Islet precursor cell (in vitro differentiated cells): ENCODE measurements at regions not wholly inside any gene's neighbourhood (a gene's known extent, or its start where the extent isn't known, plus 50 kb on each side); places are given as distances from the start of the nearest gene placed in this dataset.
"Not testable (repeated sequence)": the region's sequence is repeated elsewhere in the genome, so short reads cannot be mapped to it uniquely, and the experiment has no call there.

Experiments
- DNase-seq: peaks from one replicate; pipeline ENCODE4 v3.0.0-alpha.2; 2018

DNA sequence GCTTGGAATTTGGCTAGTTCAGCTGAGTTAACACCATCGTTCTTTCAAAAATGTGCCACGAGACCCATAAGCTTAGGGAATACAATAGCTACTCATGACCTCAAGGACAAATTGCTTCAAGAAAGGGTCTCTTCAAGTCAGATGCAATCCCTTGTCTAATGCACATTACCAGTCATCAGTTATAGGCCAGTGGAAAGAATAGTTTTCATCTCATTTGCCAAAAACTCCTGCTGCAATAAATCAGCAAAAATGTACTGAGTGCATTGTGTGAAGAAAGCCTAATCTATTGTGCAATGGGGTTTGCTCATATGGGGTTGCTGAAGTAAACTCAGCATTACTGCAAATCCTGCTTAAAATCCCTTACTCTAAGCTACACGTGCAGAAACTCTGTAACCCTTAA is 208.3 kb upstream of the NBEA start:
- no peak for DNase-seq

DNA sequence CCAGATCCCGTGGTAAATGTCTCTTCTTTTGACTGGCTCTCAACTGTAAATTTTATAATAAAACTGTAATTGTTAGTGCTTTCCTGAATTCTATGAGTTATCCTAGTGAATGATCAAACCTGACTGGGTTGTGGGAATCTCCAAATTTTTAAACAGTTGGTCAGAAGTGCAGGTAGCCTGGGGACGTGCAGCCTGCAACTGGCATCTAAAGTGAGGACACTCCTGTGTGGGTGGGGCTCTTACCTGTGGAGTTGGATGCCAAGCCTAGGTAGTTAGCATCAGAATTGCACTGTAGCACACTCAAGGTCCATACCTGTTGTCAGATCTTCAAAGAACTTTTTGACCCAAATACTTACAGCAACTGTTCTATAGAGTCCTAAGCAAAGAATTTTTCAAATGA is 207.1 kb upstream of the NBEA start:
- no peak for DNase-seq

DNA sequence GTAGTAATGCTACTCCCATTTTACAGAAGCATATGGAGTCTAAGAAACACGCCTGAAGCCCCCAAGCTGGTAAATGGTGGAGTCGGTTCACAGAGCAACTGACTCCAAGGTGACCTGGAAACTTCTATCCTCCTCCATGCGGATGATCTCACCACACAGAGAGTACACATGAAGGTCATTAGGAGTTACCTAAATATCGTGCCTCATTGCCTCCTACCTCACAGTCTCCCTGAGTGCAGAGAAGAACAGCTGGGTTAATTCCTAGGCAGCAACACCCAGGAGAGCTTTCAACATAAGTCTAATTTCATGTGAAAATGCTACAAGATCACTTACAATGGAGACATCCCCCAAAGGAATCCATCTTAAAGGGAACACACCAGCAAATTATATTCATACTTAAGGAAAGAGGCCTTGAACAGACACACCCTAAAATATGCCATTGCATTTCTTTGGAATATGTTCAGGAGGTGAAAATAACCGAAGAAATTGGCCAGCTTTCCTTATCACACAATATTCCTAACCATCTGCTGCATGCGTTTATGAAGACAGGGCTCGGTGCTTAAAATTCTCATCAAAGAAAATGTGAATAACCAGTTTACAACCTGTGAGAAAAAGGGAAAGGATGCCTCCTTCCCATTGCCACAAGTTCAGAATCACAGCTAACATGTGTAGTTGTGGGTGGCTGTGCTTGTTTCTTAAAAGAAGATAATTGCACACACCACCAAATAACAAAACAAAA is 203.6 kb upstream of the NBEA start:
- DNase-seq, result no peak

DNA sequence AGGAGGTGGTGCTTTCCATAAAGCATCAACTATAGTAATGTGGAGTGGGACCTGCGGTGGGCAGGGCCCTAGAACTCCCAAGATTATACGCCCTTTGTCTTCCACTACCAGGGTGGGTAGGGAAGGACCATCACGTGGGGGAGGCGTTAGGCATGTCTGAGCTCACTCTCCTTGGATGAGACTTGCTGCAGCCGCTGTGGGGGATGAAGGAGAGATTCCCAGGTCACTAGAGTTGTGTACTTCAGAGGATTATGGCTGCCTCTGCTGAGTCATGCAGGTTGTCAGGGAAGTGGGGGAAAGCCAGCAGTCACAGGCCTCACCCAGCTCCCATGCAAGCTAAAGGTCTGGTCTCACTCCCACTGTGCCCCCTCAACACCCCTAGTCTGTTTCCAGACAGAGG is 195.0 kb upstream of the NBEA start:
- DNase-seq, result not testable (repeated sequence)

DNA sequence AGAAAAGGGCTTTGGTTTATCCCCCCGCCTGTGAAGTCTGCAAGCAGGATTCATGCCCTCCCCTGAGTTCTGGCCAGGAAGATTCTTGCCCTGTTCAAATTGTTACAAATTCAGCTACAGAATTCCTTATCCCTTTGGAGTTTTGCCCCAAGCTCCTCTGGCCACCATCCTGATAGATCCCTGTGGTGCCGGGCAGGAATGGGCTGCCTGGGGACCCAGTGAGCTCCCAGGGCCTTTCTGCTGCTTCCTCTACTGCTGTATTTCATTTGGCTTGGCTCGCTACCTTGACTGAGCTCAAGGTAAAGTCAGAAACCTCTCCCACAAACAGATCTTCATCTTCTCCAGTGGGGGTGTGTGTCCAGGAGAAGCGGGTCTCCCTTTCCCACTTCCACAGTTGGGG is 194.6 kb upstream of the NBEA start:
- DNase-seq, result no peak

DNA sequence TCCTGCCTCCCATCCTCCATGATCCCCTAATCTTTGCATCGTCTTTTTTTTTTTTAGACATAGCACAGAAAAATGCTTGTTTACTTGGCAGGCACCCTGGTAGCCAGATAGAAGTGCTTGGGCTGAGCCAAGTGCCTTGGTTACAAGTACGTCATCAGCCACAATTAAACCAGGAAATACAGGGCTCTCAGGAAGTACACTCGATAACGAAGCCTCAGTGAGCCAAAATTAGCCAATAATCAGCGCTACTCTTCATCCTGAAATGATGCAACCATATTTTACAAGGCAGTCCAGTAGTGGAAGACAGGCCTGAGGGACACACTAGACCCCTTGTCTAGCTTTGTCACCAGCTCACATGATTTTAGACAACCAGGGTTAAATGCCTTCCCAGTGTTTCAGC is 194.0 kb upstream of the NBEA start:
- no peak for DNase-seq

DNA sequence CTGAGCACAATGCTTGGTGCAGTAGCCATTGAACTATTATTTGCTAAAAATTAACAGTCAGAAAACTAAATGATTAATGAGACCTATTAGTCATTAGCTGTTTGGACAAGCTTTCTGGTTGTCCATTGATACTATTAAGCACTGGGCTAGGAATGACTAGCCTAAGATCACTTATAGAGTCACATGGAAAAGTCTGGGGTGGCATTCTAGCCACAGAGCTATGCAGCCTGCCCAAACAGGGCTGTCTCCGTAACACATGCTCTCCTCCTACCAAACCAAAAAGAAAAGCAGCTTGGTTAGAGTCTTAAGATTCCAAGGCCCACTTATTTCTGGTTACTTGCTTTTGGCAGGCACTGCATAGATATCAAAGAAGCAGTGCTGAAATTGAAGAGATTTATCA is 193.5 kb upstream of the NBEA start:
- DNase-seq, result no peak

DNA sequence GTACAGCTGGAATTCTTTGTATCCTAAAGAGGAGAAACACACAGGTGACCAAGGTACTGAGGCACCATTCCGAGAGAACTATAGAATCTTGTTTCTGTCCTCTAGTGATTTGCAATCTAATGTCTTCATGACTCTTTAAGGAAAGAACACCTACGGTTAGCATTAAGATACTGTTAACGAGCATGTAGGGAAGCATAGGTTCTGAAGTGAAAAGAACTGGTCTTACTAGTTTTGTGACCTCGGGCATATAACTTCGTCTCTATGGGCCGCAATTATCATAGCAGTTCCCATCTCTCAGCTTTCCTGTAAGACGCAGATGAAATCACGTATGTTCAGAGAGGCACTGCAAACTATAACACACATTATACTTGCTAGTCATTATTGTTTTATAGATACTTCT is 193.0 kb upstream of the NBEA start:
- DNase-seq, result no peak

DNA sequence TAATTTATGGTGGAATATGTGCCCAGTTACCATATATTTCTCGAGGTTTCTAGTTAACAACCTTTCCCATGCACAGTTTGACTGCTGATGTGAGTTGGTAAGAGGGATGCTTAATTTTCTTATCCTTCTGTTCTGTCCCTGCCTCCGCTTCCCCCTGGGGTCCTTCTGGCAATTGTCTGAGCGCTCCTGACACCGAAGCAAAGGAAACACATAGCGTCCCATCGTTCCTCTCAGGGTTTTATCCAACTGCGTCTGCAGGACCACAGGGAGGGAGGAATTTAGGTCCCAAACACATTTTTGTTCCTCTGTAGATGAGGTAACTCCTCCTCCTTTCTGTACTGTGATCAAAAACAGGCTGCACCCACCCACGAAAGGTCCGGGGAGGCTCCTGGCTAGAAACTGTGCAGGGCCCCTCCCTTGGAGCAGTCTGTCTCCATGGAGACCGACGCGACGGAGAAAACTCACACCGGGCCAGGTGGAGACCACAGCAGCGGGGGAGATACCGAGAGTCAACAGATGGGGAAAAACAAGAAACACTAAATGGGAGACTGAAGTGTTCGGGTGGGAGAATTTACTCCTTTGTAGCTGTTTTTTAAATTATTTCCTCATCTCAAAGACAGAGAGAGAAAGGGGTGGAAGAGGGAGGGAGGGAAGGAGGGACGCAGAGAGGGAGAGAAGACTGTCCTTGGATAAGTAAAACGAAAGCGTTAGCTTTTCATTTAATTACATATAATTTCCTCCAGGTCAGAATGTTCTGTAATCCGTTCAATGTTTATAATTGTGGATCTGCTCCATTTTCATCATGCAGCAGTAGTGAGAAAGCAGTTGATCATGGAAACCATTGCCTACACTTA is 191.8 kb upstream of the NBEA start:
- DNase-seq, result peak; percentile 81

DNA sequence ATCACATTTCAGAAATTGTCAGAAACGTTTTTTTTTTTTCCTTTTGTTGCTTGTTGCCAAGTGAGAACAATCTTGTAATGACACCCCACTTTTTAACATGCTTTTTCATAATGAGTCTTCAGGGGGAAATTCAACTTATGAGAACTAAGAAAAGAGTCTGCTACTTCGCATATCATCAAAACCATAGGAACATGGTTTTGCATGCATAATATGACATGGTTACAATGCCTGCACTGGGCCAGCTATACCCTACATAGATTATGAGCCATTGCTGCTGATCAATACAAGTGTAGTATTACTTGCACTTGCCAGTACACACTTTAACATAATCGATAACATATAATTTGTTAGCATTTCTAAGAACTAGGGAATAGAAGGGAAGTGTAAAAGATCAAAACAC is 191.0 kb upstream of the NBEA start:
- no peak for DNase-seq

DNA sequence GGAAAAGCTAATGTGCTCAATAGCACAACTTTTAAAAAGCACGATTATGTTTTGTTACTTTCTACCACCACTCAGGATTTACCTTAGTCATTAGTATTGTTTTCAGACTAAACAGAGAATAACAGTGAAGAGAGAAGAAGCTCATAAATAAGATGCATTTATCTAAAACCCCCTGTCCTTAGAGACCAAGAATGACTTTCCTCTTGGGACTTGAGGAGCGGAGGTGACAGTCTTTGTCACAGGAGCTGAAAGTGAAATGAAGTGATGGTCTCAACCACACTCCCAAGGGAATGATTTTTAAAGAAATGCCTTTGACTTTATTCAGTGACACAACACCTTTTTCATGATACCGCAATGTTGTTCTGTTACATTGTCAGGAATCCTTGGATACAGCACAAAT is 190.6 kb upstream of the NBEA start:
- DNase-seq, result no peak

DNA sequence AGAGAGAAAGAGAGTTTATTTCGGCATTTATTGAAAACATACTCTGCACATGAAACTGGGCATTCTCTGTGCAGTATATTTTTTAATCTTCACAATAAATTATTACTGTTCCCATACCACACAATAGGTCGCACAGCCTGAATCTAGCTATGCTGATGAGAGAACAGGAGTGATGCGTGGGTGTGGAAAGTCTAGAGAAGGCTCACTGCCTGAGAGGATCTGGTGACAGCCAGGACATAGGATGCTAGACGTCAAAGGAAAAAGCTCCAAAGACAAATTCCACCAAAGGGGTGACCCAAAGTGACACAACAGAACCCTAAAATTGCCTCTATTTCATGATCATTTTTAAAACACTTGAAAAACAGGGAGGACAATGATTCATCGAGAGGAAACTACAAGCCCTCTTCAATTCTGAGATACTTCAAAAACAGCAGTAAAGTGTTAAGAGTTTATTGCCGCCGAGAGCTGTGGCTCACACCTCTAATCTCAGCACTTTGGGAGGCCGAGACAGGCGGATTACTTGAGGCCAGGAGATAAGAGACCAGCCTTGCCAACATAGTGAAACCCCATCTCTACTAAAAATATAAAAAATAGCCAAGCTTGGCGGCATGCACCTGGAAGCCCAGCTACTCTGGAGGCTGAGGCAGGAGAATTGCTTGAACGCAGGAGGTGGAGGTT is 189.6 kb upstream of the NBEA start:
- DNase-seq, result no peak

DNA sequence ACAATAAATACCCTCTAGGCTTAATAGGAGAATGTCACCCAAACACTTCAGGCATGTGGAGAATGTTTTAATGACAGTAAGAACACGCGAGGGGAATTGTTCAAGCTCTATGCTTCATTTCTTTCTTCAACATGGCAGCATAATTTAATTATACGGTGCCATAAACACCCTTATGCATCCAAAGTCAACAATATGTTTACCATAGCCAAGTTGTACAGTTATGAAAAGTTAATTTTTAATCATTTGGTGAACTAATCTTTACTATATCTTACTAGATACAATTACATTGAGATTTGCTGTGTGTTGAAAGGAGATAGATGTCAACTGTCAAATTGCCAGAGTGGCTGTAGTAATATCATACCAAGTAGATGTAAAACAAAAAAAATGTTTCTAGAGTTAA is 185.9 kb upstream of the NBEA start:
- DNase-seq, result no peak

DNA sequence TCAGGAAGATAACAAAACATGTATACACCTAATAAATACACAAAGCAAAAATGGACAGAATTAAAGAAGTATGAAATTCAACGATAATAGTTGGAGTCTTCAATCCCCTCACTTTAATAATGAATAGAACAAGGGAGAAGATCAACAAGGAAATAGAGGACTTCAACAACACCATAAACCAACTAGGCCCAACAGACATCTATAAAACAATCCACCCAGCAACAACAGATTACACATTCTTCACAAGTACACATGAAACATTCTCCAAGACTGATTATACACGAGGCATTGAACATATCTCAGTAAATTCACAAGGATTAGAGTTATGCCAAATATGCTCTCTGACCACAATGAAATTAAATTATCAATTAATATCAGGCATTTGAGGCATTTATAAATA is 185.5 kb upstream of the NBEA start:
- DNase-seq, result no peak

DNA sequence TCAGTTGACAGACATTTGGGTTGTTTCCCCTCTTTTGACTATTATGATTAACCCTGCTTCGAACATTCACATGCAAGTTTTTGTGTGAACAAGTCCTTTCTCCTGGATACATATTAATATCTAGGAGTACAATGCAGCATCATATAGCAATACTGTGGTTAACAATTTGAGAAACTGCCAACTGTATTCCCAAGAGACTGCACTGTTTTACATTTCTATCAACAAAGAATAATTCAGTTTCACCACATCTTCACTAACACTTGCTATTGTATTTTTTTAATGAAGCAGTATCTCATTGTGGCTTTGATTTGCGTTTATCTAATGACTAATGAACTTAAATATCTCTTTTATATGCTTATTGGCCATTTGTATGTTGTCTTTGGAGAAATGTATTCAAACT is 184.6 kb upstream of the NBEA start:
- DNase-seq, result no peak

DNA sequence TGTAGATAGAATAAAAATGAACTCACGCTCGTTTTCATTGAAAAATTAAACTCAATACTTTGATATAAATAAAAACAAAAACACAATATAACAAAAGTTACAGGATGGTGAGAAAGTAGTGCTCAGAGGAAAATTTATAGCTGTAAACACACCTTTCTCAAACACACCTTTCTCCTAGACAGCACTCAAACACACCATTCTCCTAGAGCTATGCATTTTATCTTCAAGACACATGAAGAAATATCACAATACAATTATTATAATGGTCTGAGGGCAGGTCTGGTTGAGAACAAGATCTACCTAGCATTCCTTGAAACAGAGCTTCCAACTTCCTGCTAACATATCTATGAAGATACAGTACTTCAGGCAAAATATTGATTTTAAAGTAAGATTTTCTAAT is 183.4 kb upstream of the NBEA start:
- DNase-seq, result no peak

DNA sequence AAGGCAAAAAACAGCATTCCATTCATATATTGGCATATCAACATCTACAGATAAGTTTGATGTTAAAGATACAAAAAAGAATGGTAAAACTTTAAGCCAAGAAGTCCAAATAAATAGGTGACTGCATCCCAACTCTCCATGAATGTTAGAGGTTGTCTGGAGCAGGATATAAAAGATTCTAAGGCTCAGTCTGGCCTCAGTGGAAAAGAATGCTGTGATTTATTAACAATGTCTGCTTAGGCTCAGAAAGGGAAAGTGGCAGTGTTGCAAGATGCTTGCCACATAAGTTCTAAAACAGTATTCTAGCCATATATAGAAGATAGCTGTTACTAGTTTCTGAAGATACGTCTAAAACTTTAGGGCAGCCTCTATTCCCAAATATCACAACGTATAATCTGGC is 179.8 kb upstream of the NBEA start:
- DNase-seq, result no peak

DNA sequence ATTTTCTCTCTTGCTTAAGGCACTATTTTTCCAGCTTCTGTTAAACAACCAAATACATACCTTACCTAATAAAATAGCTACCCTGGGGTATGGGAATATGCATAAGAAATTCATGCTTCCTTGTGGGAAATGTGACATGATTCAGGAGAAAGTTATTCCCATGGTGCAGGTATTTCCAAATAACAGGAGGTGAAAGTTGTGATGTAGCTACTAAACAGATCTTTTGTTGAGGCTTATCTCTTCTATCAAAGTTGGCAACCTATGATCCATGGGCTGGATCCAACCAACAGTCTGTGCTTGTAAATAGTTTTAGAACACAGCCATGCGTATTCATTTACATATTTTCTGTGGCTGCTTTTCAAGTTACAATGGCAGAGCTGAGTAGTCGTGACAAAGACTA is 177.8 kb upstream of the NBEA start:
- no peak for DNase-seq

DNA sequence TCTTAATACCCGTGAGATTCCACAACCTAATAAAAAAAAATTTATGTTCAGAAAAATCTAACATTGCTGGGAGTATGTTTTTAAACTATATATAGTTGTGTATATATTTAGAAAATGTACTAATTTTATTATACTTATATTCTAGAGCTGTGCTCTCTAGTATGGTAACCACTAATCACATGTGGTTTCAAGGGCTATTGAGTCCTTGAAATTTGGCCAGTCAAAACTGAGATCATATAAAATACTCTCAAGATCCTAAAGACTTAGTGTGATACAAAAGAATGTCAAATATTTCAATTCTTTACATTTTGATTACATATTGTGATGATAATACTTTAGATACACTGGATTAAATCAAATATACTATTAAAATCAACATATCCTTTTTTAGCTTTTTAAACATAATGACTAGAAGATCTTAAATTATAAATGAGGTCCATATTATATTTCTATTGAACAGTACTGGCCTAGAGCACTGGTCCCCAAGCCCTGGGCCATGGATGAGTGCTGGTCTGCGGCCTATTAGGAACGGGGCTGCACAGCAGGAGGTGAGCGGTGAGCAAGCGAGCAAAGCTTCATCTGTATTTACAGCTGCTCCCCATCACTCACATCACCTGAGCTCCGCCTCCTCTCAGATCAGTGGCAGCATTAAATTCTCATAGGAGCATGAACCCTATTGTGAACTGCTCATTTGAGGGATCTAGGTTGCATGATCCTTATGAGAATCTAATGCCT is 176.5 kb upstream of the NBEA start:
- DNase-seq, result no peak

DNA sequence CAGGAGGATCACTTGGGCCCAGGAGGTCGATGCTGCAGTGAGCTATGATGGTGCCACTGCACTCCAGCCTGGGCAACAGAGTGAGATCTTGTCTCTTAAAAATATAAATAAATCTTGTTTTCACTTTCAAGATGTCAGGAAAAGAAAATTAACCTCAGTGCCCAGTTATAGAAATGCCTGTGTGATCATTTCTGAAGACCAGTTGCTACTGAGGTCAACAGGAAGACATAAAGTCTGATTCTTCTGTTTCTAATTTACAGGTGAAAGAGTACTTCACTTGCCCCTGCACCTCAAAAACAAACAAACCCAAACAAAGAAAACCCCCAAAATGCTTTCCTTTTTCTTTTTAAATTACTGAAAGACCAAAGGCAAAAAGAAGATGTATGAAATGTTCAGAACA is 174.3 kb upstream of the NBEA start:
- DNase-seq, result no peak

DNA sequence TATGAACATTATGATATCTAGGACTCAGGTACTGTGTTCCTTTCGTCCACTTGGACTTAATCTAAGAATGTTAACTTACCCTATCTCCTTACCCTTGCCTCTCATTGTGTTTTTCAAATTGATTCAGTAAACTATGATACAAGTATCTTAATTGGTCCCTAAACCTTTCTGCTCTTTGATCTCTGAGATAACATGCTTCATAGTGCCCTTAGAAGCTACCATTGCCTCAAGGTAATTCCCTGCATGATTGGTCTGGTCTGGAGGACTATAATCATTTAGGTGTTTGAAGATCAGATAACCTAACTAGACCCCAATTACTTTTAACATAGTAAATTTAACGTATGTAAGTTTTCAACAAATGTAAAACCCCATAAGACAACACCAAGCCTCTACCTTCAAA is 169.9 kb upstream of the NBEA start:
- no peak for DNase-seq

DNA sequence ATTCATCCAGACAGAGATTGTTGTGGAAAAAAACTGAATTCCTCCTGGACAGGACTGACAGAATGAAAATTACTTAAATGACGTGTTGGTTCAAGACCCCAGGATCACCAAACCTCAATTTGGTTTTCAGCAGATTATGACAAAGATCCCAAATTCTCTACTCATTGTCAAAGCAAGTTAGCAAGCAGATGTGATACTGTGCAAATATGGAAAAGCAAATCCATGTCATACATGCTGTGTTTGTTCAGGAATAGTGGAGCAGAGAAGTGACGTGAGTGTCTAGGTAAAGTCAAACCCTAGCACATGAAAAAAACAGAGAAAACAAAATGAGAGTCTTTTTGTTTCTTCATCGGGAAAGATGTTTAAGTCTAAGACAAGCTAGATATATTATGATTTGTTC is 169.2 kb upstream of the NBEA start:
- DNase-seq, result no peak

DNA sequence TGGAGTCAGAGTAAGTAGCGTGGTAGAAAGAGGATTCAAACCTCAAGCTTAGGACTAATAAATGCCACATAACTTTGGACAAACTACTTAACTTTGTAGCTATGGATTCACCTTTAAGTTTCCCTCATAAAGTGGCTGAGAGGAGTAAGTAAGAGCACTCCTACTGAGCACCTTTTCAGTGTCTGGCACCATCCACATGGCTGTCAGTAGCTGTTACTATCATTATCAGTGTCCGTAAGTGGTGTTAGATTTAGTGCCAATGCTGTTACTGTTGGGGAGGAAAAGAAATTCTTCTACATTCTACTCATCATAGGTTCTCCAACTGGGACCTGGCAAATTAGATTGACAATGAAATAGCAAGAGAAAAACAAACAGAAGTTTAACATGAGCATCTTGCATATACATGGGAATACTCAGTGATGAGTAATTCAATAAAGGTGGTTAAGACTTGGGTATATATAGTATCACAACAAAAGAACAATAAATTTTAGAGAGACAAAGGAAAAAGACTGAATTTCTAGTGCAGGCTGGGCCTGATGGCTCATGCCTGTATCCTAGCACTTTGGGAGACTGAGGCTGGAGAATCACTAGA is 165.6 kb upstream of the NBEA start:
- no peak for DNase-seq
